ENCODE measurements at regions not wholly inside any gene's neighbourhood (a gene's known extent, or its start where the extent isn't known, plus 50 kb on each side); places are given as distances from the start of the nearest gene placed in this dataset.

- no peaks in the 10 kb centered on the region for H3K36me3 ChIP-seq (ENCODE audit: control insufficient read depth, insufficient read depth, low read length)
- H3K4me3 ChIP-seq (ENCODE audit: low read depth, low read length), result no peak overlapping the region
- TF ChIP-seq CTCF (IDR thresholded peaks at IDR 0.05; ENCODE audit: insufficient read depth, low read length, poor library complexity, severe bottlenecking), result no peak
- no peak for DNase-seq (ENCODE audit: low read depth)
- H3K27me3 ChIP-seq (ENCODE audit: control insufficient read depth, insufficient read depth, low read length), result no peaks in the 10 kb centered on the region
These were observed 144.2 kb downstream of the YIPF5 start for GRCh38 chr5:144026286-144026685.

- TF ChIP-seq CTCF (IDR thresholded peaks at IDR 0.05; ENCODE audit: insufficient read depth, low read length, poor library complexity, severe bottlenecking), result no peak
- Histone ChIP-seq H3K27me3 (ENCODE audit: control insufficient read depth, insufficient read depth, low read length) (no peaks in the 10 kb centered on the region), H3K4me3 (ENCODE audit: low read depth, low read length) (no peak overlapping the region), H3K36me3 (ENCODE audit: control insufficient read depth, insufficient read depth, low read length) (no peaks in the 10 kb centered on the region)
- DNase-seq (ENCODE audit: low read depth), result no peak
These were observed 142.4 kb downstream of the YIPF5 start for GRCh38 chr5:144028058-144028457.

GRCh38 chr5:144028636-144029035, 141.8 kb downstream of the YIPF5 start:
- H3K4me3 ChIP-seq (ENCODE audit: low read depth, low read length), result no peak overlapping the region
- no peaks in the 10 kb centered on the region for H3K36me3 ChIP-seq (ENCODE audit: control insufficient read depth, insufficient read depth, low read length)
- no peak for DNase-seq (ENCODE audit: low read depth)
- H3K27me3 ChIP-seq (ENCODE audit: control insufficient read depth, insufficient read depth, low read length), result no peaks in the 10 kb centered on the region
- no peak for TF ChIP-seq CTCF (IDR thresholded peaks at IDR 0.05; ENCODE audit: insufficient read depth, low read length, poor library complexity, severe bottlenecking)

GRCh38 chr5:144030904-144031303, 139.6 kb downstream of the YIPF5 start:
- no peak for TF ChIP-seq CTCF (IDR thresholded peaks at IDR 0.05; ENCODE audit: insufficient read depth, low read length, poor library complexity, severe bottlenecking)
- Histone ChIP-seq H3K36me3 (ENCODE audit: control insufficient read depth, insufficient read depth, low read length) (no peaks in the 10 kb centered on the region), H3K4me3 (ENCODE audit: low read depth, low read length) (no peak overlapping the region), H3K27me3 (ENCODE audit: control insufficient read depth, insufficient read depth, low read length) (no peaks in the 10 kb centered on the region)
- DNase-seq (ENCODE audit: low read depth), result no peak

- H3K4me3 ChIP-seq (ENCODE audit: low read depth, low read length), result no peak overlapping the region
- no peak for DNase-seq (ENCODE audit: low read depth)
- H3K36me3 ChIP-seq (ENCODE audit: control insufficient read depth, insufficient read depth, low read length), result no peaks in the 10 kb centered on the region
- no peaks in the 10 kb centered on the region for H3K27me3 ChIP-seq (ENCODE audit: control insufficient read depth, insufficient read depth, low read length)
- TF ChIP-seq CTCF (IDR thresholded peaks at IDR 0.05; ENCODE audit: insufficient read depth, low read length, poor library complexity, severe bottlenecking), result no peak
These were observed 138.1 kb downstream of the YIPF5 start for GRCh38 chr5:144032375-144032774.

GRCh38 chr5:144033486-144033885, 137.0 kb downstream of the YIPF5 start:
- no peak for TF ChIP-seq CTCF (IDR thresholded peaks at IDR 0.05; ENCODE audit: insufficient read depth, low read length, poor library complexity, severe bottlenecking)
- Histone ChIP-seq H3K27me3 (ENCODE audit: control insufficient read depth, insufficient read depth, low read length) (no peaks in the 10 kb centered on the region), H3K36me3 (ENCODE audit: control insufficient read depth, insufficient read depth, low read length) (no peaks in the 10 kb centered on the region), H3K4me3 (ENCODE audit: low read depth, low read length) (no peak overlapping the region)
- DNase-seq (ENCODE audit: low read depth), result no peak

All from kidney epithelial cell (primary cell).